GM21576 (cell line): ENCODE measurements at regions not wholly inside any gene's neighbourhood (a gene's known extent, or its start where the extent isn't known, plus 50 kb on each side); places are given as distances from the start of the nearest gene placed in this dataset.
"Not testable (repeated sequence)": the region's sequence is repeated elsewhere in the genome, so short reads cannot be mapped to it uniquely, and the experiment has no call there.

ENCODE experiments used
- ATAC-seq: cut with Tn5 transposase; IDR thresholded peaks from one replicate; pipeline ENCODE4 v1.9.1; 2021; ENCODE audit warnings: mild to moderate bottlenecking, moderate library complexity; ENCODE audit not compliant: unreplicated experiment

DNA sequence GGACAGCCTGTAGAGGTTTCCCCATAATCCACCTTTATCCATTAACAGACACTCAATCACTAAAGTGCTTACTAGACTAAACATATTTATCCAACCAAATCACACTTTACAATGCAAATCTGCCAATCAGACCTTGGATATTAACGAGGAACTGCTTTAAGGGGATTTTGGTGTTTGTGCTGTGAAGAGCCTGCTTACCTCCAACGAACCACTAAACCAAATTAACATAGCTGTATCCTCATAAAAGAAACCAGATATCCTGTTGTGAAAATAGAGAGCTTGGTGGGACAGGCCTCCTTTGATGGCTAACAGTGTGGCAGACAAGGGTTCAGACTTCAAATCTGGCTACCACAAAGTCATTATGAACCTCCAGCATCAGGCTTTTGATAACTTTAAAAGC is 252.6 kb upstream of the HAND2 start:
- no peak for ATAC-seq

- no peak for ATAC-seq
These were observed 247.9 kb upstream of the HAND2 start for GRCh38 chr4:173777921-173778320.

DNA sequence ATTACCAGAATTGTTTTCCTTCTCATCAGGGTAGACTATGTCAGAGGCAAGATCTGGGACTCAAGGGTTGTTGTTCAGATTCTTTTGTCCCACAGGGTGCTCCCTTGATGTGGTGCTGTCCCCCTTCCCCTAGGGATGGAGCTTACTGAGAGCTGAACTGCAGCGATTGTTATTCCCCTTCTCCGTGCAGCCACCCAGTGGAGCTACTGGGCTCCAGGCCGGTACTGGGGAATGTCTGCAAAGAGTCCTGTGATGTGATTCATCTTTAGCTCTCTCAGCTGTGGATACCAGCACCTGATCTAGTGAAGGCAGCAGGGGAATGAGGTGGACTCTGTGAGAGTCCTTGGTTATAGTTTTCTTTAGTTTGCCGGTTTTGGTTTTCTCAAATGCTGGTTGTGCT is 247.4 kb upstream of the HAND2 start:
- no peak for ATAC-seq

GRCh38 chr4:173769568-173769967 is 239.5 kb upstream of the HAND2 start:
- no peak for ATAC-seq

DNA sequence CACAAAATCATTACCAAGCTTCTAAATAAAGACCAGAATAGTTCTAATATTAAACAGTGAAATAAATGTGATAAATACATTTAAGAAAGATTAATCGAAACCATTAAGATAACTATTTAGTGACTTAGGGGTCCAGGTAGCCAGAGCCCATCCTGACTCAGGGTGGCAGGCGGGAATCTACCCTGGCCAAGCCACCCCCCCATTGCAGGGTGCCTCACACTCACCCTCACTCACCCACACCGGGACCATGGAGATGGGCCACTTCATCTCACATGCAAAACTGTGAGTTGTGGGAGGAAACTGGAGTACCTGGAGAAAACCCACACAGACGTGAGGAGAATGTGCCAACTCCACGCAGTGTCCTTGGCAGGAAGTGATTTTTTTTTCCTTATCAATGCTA is 237.6 kb upstream of the HAND2 start:
- no peak for ATAC-seq

GRCh38 chr4:173766171-173766600 is 236.2 kb upstream of the HAND2 start:
- ATAC-seq = no peak

- no peak for ATAC-seq
These were observed 235.7 kb upstream of the HAND2 start for GRCh38 chr4:173765751-173766150.

DNA sequence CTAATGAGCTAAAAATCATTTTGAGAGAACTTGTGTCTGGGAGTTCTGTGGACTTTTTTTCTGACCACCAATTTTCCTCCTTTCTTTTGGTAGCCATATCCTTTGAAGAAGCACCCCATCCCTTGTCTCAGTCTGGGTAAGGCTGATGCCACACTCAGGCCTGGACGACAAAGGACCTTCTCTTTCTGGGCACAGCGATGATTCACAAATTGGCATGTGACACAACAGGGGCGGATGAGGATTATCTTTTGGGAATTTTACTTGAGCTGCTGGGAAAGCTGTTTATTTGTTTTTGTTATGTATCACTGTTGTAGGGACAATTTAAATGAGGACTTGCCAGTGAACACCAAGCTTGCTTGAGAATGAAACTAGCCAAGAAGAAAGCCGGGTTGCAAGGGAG is 233.4 kb upstream of the HAND2 start:
- ATAC-seq = no peak

- no peak for ATAC-seq
These were observed 231.9 kb upstream of the HAND2 start for GRCh38 chr4:173761938-173762337.

DNA sequence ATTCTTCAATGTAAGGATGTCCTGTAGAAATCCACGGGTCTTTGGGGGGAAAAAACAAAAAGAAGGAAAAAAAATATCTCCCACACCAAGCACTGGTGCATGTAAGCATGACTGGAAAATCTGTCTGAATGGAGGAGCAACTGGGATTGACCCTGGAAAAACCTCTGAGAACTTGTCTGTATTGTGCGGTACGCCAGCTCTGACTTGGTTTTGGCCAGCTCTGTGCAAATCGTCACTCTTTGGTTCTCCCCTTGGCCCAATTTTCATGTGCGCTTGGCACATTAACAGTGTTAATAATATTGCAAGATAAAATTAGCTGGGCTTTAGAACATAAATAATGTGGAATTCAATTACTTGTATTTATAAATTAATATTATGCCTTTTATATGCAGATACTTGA is 231.2 kb upstream of the HAND2 start:
- ATAC-seq = no peak

- no peak for ATAC-seq
These were observed 228.1 kb upstream of the HAND2 start for GRCh38 chr4:173758132-173758531.

DNA sequence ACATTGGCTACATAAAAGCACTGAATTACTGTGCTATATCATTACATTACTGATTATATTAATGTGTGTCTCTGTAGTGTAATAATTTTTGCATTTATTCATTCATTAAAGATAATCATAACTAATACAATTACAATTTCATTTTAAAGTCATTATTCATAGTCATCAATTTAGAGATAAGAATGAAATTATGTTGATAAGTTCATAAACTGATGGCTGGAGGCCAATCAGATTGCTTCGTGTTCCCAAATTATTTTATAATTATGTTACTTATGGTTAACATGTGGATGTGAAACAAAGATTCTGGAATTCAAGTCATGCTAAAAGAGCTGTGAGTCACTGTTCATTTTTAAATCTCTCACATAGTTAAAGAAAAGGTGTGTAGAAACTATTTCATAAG is 223.4 kb upstream of the HAND2 start:
- ATAC-seq = no peak

DNA sequence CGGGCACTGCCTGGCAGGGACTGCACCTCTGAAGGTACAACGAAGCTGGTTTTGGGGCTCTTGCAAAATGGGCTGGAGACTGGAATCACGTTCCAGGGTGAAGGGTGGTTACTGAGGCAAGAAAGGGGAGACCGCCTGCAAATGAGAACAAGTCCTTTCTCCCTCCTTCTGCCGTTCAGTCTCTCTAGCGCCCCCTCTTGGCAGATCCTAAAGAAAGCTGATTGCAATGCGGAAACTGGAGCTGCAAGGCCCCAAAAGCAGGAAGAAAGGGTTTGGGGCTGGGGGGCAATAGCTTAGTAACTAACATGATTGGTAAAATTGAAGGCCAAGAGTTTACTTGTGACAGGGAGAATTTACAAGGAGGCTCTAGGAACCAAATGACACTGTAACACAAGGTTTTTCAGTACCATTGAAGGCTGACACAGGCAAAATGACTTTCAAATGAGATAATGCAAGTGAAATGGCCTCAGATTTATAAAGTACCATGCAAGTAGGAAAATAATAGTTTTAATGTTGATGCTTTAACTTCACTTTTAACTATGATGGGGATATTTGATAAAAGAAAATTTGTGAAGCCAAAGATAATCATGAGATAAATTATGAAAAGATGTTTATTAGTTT is 222.7 kb upstream of the HAND2 start:
- ATAC-seq = no peak

DNA sequence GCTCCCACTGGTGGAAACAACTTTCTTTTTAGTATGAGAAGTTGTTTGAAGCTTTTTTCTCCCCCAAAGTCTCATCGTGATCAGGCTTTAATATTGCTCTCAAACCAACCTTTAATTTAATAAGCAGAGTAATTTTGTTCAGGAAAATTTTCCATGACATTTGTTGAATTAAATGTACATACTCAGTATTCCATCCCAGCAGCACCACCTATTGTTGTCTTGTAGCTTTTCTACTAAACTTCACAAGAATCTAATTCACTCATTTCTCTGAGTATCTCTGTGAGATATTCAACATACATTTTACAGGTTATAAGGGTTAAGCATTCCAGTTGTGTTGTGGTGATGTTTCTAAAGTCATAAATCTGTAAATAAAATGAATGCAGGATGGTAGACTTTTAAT is 218.3 kb upstream of the HAND2 start:
- ATAC-seq = no peak

GRCh38 chr4:173747537-173748257 is 217.7 kb upstream of the HAND2 start:
- no peak for ATAC-seq

DNA sequence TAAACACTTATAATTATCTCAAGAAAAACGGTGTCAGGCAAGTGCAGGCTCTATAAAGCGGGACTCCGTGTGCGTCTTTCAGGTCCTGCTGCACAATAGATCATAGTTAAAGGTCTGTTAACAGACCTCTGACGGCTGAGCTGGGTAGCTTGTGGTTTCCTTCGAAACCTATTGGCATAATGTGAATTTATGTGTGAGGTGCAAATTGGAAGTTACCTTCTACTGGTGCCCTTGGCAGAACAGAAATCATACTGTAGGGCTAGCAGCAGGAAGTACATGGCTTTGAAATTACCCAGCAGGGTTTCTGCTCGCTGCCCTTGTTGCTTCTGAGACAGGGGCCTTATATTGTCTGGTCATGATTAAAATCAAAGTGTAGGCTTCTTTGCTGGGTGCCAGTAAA is 216.4 kb upstream of the HAND2 start:
- no peak for ATAC-seq

DNA sequence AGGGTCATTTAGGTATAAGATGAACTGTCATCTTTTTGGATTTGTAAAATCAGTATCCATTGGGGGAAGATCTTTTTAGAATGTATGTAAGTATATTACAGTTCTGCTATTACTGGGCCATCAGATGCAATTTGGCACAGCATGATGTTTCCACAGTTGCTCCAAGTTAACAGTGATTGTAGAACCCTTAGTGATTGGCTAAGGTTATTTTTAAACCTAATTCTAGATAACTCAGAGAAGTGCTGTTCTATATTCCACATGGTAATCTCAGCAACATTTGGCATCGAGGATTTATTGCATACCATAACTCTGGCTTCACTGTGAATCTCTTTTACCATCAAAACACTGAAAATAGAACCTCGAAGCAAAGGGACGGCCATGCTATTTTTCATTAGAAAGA is 215.7 kb upstream of the HAND2 start:
- ATAC-seq = no peak

DNA sequence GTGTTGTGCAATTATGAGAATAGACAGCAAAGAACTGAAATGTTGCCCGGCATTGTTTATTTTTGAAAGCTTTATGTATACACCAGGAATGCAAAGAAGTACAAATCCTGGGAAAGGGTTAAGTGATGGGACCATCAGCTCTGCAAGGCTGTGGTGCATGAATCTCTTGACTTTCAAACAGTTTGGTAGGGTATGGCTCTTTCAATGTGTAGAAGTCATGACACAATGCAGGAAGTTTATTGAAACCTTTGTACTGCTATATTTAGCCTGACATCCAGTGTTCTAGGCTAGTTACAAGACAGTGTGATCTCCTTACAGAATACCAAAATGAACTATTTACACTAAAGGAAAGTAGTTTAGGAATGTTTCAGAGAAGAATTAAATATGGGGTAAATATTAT is 206.8 kb upstream of the HAND2 start:
- ATAC-seq = no peak

- ATAC-seq = no peak
These were observed 205.6 kb upstream of the HAND2 start for GRCh38 chr4:173735585-173735984.

DNA sequence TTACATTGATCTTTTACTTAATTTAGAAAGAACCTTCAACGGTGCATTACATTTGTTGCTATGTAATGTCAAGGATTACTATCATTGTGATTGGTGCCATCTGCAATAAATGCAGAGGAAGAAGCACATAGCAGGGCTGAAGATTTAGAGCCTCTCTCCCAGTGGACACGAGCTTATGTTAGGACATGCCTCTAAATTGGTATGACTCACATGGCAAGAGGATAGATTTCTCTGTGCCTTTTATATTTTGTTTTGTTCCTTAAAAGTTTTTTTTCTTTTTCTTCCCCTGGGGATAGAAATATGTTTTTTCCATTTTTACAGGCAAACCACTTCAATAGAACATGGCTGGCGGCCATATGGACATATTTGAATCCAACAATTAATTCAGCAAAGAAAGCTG is 205.0 kb upstream of the HAND2 start:
- no peak for ATAC-seq

DNA sequence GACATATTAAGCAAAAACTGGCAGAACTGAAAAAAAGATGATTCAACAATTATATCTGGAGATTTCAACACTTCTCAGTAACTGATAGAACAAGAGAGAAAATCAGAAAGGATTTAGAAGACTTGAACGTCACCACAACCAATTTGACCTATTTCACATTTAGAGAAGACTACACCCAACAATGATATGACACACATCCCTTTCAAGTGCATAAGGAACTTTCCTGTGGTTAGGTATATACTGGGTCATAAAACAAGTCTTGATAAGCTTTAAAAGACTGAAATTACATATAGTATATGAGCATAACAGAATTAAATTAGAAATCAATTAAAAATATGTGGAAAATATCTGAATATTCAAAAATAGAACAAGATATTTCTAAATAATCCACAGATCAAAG is 201.2 kb upstream of the HAND2 start:
- ATAC-seq = no peak

DNA sequence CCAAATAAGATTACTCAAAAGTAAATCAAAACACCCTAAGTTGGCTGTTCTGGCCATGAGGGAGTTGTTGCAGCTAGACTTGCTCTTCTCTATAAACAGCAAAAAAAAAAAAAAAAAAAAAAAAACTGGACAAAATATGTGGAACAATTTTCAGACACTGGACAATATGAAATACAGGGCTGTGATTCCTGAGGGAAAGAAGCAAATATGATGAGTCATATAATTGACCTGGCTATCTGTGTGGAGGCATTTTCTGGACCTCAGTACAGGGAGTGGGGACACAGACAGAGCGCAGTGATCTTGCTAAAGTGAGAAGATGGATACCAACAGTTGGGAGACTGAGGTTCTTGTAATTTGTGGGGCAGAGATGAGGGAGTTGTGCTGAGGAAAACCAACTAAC is 192.0 kb upstream of the HAND2 start:
- ATAC-seq = no peak

DNA sequence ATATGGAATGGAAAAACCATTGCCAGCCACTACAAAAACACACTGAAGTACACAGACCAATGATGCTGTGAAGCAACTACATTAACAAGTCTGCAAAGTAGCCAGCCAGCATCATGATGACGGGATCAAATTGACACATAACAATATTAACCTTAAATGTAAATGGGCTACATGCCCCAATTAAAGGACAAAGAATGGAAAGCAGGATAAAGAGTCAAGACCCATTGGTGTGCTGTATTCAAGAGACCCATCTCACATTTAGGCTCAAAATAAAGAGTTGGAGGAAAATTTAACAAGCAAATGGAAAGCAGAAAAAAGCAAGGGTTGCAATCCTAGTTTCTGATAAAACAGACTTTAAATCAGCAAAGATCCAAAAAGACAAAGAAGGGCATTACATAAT is 188.5 kb upstream of the HAND2 start:
- ATAC-seq = not testable (repeated sequence)
